ENCODE measurements at regions not wholly inside any gene's neighbourhood (a gene's known extent, or its start where the extent isn't known, plus 50 kb on each side); places are given as distances from the start of the nearest gene placed in this dataset.

- TF ChIP-seq, protein P1, sequence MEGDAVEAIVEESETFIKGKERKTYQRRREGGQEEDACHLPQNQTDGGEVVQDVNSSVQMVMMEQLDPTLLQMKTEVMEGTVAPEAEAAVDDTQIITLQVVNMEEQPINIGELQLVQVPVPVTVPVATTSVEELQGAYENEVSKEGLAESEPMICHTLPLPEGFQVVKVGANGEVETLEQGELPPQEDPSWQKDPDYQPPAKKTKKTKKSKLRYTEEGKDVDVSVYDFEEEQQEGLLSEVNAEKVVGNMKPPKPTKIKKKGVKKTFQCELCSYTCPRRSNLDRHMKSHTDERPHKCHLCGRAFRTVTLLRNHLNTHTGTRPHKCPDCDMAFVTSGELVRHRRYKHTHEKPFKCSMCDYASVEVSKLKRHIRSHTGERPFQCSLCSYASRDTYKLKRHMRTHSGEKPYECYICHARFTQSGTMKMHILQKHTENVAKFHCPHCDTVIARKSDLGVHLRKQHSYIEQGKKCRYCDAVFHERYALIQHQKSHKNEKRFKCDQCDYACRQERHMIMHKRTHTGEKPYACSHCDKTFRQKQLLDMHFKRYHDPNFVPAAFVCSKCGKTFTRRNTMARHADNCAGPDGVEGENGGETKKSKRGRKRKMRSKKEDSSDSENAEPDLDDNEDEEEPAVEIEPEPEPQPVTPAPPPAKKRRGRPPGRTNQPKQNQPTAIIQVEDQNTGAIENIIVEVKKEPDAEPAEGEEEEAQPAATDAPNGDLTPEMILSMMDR (IDR thresholded peaks at IDR 0.05; ENCODE audit: low read length), result no peak
- no peak for TF ChIP-seq EZH2 (optimal IDR thresholded peaks at IDR 0.05; ENCODE audit: low read depth, low read length)
Observed at GRCh38 chr12:28068467-28068866, 95.9 kb upstream of the PTHLH start.
